DMS53 (cell line): ENCODE measurements at regions not wholly inside any gene's neighbourhood (a gene's known extent, or its start where the extent isn't known, plus 50 kb on each side); places are given as distances from the start of the nearest gene placed in this dataset.
A peak's percentile ranks its signal among the peaks of the same experiment; 100 is the strongest.
"Not testable (repeated sequence)": the region's sequence is repeated elsewhere in the genome, so short reads cannot be mapped to it uniquely, and the experiment has no call there.

Experiments
- DNase-seq: peaks from one replicate; lab custom pipeline; 2025; lab: John Stamatoyannopoulos, UW

DNA sequence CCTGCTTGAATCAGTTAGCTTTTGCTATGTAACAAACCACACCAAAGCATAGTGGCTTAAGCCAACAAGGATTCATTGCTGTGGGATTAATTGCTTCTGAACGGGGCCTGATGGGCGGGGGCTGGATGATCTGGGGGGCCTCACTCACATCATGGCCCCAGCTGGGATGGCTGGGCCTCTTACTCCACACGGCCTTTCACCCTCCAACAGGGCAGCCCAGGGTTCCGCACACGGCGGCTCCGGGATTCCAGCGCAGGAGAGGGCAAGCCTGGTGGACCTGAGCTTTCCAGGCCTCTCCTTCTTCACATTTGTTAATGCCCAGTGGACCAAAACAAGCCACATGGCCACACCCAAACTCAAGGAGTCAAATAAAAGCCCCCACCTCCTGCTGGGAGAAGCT is 86.3 kb upstream of the PHLPP1 start:
- no peak for DNase-seq

- no peak for DNase-seq
These were observed 84.2 kb upstream of the PHLPP1 start for GRCh38 chr18:62631173-62631572.

- DNase-seq, result no peak
These were observed 82.4 kb upstream of the PHLPP1 start for GRCh38 chr18:62632788-62633455.

GRCh38 chr18:62634458-62634857 is 80.9 kb upstream of the PHLPP1 start:
- DNase-seq, result no peak

DNA sequence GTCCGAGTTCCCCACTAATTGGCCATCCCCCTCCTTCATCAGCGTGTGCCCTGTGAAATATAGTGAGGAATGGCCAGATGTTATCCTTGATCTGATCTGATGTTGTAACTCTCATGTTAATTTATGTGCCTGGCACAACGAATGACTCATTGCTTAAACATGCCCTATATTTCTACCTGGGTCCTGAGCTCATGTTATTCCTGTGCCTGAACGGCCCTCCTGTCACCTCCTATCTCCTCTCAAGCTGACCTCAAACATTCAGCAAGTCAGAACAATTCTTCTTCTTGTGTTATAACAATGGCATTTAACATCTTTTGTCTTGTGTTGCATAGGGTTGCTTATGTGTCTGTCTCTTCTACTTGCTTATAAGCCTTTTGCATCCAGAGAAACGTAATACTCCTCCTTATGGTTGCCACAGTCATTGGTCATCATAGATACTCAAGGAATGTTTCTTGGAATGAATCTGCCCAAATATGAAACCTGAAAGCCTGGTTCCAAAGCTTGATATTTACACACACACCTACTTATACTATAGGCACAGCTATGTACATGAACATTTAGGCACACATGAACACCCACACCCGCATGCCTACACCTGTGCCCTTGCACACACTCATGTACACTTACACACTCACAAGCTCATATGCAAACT is 80.2 kb upstream of the PHLPP1 start:
- DNase-seq, result peak; percentile 60

DNA sequence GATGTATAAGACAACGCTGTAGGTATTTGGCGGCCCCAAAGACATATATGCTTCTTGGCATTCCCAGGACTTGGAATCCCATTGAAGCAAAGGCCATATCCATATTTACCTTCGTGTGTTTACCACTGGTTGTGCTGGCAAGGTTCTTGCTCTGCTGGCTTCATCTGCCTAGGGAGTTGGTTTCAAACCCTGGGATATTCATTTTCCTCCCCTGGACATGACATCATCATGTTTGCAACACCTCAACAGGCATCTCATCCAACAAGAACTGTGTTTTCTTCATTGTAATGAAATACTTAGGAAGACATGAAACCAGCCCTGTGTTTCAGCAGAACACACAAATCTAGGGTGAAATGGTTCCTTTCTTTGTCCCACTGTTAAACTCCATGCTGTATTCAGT is 77.9 kb upstream of the PHLPP1 start:
- DNase-seq, result no peak

GRCh38 chr18:62637807-62638687 is 77.3 kb upstream of the PHLPP1 start:
- DNase-seq, result peak; percentile 81

- no peak for DNase-seq
These were observed 72.2 kb upstream of the PHLPP1 start for GRCh38 chr18:62643181-62643580.

DNA sequence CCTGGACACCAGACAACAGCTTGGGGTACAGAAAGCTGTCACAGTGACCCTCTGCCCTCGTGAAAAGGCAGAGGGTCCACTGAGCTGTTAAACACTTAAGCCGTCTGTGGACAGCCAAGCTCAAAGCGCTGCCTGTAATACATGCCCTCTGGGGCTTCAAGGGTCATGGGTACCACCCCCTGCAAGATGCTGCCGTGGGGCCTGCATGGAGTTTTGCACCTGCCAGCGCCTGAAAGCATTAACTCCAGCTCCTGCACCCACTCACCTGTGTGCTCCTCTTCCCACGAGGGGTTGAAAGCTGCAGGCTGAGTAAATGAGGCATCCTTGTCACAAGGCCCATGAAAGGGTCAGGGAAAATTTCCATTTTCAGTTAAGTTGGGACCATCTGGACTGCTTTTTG is 70.6 kb upstream of the PHLPP1 start:
- no peak for DNase-seq

DNA sequence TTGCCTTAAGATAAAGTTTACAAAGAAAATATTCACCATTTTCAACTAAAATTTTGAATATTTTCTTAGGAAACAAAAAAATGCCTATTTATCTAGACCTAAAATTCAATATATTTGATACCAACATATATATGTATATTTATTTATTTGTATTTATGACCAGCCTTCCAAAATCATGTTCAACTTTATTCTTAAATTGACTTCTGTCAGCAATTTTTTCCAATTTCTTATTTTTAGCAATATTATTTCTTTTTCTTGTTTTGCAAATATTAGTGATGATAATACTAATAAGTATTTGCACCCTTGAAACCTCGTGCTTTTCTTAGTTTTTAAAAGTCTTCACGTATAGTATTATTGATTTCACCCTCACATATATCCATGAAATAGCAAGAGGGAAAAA is 68.2 kb upstream of the PHLPP1 start:
- no peak for DNase-seq

- DNase-seq, result no peak
These were observed 67.2 kb upstream of the PHLPP1 start for GRCh38 chr18:62648045-62648678.

GRCh38 chr18:62651276-62652056 is 63.9 kb upstream of the PHLPP1 start:
- DNase-seq, result no peak

DNA sequence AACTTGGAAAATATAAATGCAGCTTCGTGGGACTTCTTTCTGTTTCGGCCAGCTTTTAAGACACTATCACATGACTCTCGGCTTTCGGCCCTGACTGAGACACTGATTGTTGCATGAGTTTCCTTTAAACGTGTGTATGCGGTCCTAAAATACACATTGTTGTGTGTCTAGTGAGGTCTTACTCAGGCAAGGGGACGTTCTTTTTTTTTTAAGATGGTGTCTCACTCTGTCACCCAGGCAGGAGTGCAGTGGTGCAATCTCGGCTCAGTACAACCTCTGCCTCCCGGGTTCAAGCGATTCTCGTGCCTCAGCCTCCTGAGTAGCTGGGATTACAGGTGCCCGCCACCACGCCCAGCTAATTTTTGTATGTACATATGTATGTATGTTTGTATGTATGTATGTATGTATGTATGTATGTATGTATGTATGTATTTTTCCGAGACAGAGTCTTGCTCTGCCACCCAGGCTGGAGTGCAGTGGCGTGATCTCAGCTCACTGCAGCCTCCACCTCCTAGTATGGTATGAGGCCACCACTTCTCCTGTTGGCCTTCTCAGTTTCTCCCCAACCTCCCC is 63.2 kb upstream of the PHLPP1 start:
- DNase-seq, result not testable (repeated sequence)

- DNase-seq, result no peak
These were observed 59.7 kb upstream of the PHLPP1 start for GRCh38 chr18:62655520-62656219.

DNA sequence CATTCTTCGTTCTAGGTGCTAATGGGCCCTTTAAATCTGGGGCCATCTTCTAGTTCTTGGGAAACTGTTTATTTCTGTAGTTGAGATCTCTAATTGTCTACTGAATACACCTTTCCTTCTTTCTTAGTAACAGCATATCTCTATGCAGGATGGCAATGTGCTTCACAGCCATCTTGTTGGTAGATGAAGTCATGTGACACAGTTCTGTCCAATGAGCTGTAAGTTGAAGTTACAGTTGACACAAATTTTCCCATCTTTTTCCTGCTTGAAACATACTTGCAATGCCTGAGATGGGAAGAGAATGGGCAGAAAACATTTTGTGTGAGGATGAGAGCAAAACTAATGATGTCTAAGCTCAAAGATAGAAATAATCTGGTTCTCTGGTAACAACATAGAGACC is 57.3 kb upstream of the PHLPP1 start:
- no peak for DNase-seq

GRCh38 chr18:62659698-62660097 is 55.6 kb upstream of the PHLPP1 start:
- peak; percentile 22 for DNase-seq

DNA sequence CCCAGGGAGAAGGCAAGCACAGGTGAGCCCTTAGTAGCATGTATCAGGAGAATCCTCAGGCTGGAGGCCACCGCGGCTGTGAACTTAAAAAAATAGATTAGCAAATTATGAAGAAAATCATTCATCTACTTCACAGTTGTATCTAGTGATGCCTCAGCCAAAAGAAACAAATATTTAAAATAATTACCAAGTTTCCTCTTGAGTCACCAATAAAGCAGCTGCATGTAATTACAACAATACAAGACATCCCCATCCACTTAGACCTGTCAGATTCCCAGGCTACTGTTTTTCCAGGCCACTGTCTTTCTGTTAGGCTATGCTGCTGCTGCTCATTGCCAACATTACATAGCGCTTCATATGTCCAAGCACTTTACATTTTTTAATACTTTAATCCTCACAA is 54.6 kb upstream of the PHLPP1 start:
- DNase-seq, result no peak

GRCh38 chr18:62663731-62664336 is 51.5 kb upstream of the PHLPP1 start:
- DNase-seq, result peak; percentile 68

DNA sequence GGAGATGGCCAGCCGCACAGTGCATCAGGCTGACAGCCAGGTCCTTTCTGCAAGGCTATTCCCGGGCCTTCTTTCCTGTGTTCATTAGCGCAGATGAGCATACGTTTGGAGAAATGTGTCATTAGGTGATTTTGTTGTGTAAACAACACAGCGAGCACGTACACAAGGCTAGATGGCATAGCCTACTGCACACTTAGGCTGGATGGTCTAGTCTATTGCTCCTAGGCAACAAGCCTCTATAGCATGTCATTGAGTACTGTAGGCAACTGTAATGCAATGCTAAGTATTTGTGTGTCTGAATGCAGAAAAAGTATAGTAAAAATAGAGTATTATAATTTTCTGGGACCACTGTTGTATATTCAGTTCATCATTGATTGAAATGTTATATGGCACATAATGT is 50.9 kb upstream of the PHLPP1 start:
- DNase-seq, result no peak

DNA sequence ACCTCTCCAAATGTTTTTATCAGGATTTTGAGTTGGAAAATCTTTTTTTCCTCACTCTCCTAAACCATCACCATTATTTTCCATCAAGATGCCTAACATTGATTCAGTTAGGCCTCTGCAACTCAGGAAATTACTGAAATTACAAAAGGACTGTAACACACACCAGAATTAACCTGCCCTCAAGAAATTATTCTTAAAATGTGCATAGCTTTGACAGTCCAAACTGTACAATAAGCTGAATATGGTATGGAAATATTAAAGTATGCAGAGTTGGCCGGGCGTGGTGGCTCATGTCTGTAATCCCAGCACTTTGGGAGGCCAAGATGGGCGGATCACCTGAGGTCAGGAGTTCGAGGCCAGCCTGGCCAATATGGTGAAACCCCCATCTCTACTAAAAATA is 50.2 kb upstream of the PHLPP1 start:
- no peak for DNase-seq
